ENCODE measurements at regions not wholly inside any gene's neighbourhood (a gene's known extent, or its start where the extent isn't known, plus 50 kb on each side); places are given as distances from the start of the nearest gene placed in this dataset.
"Not testable (repeated sequence)": the region's sequence is repeated elsewhere in the genome, so short reads cannot be mapped to it uniquely, and the experiment has no call there.

DNA sequence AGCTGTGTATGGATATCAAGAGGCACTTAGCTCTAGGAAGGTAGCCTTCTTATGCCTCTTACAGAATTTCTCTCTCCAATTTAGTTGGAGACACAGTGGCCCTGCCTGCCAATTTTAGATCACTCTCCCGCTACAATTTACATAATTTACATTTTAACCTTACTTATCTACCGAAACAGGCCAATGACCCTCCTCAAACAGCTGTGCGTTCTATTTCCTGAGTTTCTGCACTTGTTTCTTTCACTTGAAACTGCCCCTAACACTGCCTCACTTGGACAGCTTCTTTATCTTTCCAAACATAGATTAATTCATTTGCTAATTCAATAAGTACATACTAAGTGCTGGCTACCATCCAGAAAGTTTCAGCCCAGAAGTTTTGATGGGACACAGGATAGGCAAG lies 52.9 kb upstream of the HDDC2 start:
- DNase-seq (no peak), ATAC-seq (ENCODE audit: poor library complexity) (no peak)
- intact Hi-C loops (cut with DNase I) = no loop called here

DNA sequence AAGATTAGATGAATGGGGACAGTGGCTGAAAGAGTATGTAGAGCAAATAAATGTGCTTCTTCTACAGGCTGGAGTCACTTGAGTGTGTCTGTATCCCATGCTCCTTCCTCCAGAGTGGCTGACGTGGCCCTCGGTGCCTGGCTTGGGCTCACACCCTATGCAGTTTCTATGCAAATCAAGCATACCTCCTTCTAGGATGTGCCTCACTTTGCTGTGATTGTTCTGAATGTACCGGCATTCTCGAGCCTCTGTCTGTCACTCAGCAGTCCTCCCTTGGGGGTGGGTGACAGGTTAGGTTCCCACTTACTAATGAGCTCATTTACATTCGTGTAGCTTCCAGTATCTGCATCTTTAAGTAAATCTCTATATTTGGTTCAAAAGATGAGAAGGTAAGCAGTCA lies 55.1 kb upstream of the HDDC2 start:
- intact Hi-C loops (cut with DNase I) = no loop called here
- DNase-seq = no peak
- no peak for ATAC-seq (ENCODE audit: poor library complexity)

DNA sequence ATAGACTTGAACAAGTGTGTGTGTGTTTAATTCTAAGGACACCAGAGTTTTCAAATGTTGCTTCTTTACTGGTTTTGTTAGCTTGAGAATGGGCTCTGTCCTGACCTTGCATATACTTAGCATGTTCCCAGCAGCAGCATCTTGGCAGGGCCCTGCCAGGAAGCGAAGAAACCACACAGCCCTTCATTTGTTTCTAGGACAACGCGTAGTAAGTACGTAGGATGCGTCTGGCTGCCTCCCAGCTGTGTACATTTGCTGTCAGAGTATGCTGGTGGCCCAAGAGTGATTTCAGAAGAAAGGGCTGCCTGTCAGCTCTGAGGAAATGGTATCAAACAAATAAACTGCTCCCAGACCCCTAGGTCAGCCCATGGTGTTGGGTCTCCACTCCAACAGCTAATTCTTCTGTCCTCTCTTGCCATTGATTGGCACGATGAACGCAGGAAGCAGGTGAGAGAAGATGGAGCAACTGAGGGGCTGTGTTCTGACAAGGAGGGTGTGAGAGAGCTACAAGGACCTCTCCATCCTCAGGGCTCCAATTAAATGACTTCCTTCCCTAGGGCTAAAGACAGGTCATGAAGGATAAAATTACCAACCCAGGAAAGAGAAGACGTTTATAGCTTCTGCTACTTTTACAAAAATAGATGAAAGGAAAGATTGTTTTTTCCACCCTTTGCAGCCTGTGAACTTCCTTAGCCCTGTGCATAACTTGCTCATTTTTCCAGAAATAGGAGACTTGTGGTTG lies 55.9 kb upstream of the HDDC2 start:
- ATAC-seq (ENCODE audit: poor library complexity) = no peak
- DNase-seq = no peak
- intact Hi-C loops (cut with DNase I) = no loop called here

DNA sequence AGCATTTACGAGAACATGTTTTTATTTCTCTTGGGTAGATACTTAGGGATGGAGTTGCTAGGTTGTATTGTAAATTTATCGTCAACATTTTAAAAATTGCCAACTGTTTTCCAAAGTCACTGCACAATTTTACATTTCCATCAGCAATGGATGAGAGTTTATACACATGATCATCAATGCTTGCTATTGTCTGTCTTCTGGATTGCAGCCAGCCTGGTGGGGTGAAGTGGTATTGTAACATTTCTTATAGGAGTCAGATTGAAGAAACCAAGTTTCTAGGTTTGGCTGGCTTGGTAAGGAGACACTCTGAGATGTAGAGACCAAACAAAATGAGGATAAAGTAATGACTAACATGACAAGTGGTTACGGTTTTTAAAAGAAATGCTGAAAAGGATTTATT lies 57.1 kb upstream of the HDDC2 start:
- no peak for ATAC-seq (ENCODE audit: poor library complexity)
- intact Hi-C loops (cut with DNase I) = no loop called here
- no peak for DNase-seq

DNA sequence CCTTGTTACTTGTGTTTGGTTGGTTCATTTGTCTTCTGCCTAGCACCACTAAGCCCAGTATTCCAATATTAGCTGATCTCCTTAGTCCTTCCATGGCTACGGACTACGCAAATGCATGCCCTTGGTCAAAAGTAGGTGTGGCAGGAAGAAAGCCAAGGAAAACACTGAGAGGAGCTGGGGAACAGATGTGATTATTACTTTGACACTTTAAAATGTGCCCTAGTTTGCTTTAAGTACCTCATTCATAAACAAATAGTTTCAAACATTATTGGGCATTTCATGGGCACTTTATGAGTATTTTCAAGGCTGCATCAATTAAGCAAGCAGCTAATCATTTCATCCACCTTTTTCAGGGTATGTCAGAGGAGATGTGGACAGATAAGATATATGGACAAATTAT lies 60.1 kb upstream of the HDDC2 start:
- intact Hi-C loops (cut with DNase I) = no loop called here
- no peak for ATAC-seq (ENCODE audit: poor library complexity)
- DNase-seq = no peak

DNA sequence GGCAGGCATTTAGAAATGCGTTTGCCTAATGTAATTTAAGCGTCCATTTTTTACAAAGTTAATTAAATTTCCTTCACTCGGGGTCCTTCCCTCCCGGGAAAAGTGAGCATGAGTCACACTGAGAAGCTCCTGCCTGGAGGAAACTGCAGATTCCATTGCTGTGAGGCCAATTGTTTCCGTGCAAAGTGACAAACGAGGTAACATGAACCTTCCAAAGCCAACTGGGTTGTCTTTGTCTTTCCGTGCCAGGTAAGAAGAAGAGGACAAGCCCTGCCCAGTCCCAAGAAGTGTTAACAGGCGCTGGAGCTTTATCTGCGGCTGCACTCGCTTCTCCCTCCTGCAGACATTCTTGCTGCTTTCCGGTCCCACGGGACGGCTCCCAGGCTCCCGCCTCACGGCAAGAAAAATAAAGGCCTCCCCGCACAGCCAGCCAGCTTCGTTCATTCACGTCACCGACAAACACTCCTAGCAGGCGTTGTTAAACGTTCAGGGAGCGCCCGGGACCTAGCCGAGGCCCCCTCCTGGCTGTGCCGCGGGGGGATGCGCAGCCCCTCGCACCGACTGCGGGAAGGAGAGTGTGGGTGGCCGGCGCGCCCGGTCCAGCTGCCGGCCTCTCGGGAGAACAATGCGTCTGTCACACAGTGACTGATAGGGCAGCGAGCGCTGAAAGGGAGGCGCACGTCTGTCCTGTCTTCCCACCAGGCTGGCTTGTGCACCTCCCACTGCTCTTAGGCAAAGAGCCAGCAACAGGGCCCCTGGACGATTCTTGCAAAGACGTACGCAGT lies 61.5 kb upstream of the HDDC2 start:
- peak; percentile 83 for ATAC-seq (ENCODE audit: poor library complexity)
- DNase-seq = peak; percentile 82
- intact Hi-C loops (cut with DNase I) = no loop called here

DNA sequence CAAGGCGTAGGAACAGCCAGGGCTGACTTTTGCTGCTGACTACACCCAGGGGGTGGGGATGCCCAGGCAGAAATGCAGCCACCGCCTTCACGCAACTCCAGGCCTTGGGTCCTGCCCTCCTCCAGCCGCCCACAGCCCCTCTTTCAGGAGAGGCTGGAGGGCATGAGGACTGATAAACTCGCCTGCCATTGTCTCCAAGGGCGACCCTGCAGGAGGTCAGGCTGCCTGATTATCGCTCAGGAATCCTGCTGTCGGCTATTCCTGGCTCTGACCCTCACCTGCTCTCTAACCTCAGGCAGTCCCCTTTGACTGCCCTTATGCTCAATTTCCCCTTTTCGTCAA lies 62.0 kb upstream of the HDDC2 start:
- peak; percentile 50 for ATAC-seq (ENCODE audit: poor library complexity)
- no peak for DNase-seq
- intact Hi-C loops (cut with DNase I) = no loop called here

DNA sequence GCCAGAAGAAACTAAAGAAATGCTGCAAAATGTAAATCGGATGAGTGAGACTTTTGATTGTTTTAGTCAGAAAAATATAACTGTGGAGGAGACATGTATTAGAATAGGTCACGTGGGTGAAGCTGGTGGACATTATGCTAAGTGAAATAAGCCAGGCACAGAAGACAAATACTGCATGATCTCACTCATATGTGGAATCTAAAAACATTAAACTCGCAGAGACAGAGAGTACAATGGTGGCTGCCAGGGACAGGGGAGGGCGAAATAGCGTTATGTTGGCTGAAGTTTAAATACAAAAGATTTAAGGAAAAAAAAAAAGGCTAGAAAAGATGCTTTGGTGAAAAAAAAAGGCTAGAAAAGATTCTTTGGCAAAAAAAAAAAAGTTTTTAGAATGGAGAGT lies 63.5 kb upstream of the HDDC2 start:
- intact Hi-C loops (cut with DNase I) = no loop called here
- ATAC-seq (ENCODE audit: poor library complexity) = no peak

DNA sequence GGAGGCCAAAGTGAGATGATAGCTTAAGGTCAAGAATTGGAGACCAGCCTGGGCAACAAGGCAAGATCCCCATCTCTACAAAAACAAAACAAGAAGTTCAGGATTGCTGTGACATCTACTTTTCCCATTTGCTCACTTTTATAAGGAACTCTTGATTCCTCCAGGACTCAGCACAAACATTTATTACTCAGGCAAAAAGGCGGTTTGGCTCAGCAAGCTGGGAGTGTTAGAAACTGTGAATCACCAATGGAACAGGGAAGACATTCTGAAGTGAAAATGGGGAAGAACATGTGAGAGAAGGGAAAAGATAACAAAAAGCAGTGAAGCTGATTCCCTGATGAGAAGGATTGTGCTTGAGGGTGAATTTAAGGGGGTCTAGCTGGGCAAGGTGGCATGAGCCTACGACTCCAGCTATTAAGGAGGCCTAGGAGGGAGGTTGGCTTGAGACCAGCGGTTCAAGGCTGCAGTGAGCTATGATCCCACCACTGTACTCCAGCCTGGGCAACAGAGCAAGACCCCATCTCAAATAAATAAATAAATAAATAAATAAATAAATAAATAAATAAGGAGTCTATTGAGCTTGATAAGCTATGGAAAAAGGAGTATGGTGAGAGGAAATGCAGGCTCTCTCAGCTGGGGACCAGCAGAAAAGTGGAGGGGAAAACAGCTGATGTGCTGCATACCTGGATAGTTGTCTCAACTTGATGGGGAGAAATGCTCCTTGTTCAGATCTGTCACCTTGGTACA lies 65.4 kb upstream of the HDDC2 start:
- intact Hi-C loops (cut with DNase I) = no loop called here
- DNase-seq = no peak
- no peak for ATAC-seq (ENCODE audit: poor library complexity)

More for the DNA sequence above, 63.5 kb upstream of the HDDC2 start:
- DNase-seq = no peak

DNA sequence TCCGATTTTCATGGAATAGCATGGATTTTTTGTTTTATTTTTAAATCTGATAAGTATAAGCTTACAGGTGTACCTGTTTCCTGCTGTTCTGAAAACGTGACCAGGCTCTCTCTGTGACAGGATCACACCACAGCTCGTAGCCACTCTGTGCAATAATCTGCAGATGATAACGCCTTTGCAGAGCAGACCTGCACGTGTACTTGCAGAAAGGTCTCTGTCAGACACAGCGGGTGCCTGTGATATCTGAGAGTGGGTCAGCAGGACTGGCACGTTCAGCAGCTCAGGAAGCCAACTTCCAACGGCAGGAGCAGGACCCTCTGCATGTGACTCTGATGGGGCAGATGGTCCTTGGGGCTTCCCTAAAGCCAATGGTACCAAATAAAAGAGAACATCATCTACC lies 68.6 kb upstream of the HDDC2 start:
- DNase-seq = peak; percentile 52
- ATAC-seq (ENCODE audit: poor library complexity) = peak; percentile 96

DNA sequence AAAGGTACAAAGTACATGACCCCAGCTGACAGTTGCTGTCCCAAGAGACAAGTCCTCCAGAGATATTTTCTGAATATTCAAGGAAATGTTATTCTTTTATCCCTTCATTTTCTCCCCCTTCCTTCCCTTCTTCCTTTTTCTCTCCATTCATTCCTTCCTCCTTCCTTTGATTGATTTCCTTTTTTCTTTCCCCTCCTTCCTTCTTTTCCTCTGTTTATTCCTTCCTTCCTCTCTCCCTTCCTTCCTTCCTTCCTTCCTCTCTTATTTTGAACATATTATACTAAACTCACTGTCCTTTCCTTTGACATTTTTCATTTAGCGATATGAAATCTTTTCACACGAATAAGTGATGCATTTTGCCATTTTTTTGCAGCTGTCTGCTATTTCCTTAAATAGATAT lies 73.2 kb upstream of the HDDC2 start:
- intact Hi-C loops (cut with DNase I) = no loop called here
- ATAC-seq (ENCODE audit: poor library complexity) (no peak), DNase-seq (no peak)

More for the DNA sequence above, 68.6 kb upstream of the HDDC2 start:
- intact Hi-C loops (cut with DNase I) = no loop called here

DNA sequence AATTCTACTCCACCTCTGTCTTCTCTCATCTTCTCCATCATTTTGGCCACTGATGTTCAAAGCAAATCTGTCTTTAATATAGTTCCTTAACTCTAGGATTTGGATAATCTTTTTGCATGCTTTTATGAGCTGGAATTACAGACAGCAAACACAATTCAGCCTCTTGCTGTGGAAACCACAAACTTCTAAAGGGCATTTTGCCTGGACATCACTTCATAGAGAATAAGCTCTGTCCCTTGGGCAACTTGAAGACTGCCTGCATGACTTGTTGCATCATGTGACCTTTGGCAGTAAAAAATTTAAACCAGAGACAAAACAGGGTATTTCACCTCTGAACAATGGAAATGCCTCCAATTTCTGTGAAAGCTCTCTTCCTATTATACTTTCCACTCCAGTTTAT lies 74.1 kb upstream of the HDDC2 start:
- no peak for ATAC-seq (ENCODE audit: poor library complexity)
- intact Hi-C loops (cut with DNase I) = no loop called here

DNA sequence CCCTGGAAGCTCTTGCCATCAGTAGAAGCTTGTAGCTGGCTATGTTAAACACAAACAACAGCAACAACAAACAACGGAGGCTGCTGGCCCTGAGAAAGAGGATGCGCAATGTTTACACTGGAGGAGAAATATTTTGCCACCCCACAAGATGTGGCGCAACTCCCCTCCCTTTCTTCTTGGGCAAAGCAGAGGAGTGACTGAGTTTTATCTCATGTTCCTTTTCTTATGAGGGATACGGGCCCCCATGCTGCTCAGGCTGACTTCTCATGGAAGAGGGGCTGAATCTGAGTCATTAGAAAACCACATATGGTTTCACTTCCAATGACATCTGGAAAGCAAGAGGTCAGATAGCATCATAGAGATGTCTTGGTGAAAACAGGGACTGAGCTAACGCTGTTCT lies 75.9 kb upstream of the HDDC2 start:
- DNase-seq (no peak), ATAC-seq (ENCODE audit: poor library complexity) (no peak)
- intact Hi-C loops (cut with DNase I) = no loop called here

More for the DNA sequence above, 74.1 kb upstream of the HDDC2 start:
- DNase-seq = no peak

DNA sequence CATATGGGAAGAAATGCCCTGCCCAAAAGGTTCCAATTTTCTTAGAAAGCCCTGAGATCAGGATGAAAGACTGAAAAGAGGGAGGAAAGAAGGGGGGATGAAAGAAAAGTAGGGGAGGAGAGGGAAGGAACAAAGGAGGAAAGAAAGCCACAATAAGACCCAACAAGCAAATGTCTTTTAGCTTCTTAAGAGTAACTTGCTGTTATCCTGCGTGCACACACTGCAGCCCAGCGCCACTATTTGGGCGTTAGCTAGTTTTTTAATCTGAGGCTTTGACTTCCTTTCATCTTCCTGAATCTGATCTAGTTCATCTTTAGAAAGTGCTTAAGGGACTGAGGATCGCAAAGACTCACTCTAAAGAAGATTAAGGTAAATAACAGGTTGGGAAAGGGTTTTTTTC lies 77.4 kb upstream of the HDDC2 start:
- ATAC-seq (ENCODE audit: poor library complexity) = no peak
- intact Hi-C loops (cut with DNase I) = no loop called here
- no peak for DNase-seq

DNA sequence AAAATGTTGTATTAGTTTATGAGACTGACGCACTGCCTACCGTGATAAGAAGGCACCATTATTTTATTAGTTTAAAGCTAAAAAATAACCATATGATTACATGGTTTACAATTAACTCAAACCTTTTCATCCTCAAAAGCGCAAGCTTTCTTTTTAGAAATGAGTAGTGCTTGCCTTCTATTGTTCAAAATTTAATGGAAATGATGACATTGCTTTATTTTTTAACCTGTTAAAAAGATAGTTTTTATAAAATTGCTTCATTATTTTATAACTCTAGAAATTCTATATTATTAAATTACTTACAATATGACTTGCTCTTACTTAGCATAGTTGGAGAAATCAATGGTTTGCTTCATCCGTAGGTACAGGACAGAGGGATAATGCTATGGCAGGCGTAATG lies 78.7 kb upstream of the HDDC2 start:
- intact Hi-C loops (cut with DNase I) = no loop called here
- no peak for ATAC-seq (ENCODE audit: poor library complexity)
- no peak for DNase-seq

DNA sequence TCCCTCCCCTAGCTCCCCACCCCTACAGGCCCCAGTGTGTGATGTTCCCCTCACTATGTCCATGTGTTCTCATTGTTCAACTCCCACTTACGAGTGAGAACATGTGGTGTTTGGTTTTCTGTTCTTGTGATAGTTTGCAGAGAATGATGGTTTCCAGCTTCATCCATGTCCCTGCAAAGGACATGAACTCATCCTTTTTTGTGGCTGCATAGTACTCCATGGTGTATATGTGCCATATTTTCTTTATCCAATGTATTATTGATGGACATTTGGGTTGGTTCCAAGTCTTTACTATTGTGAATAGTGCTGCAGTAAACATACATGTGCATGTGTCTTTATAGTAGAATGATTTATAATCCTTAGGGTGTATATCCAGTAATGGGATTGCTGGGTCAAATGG lies 84.6 kb upstream of the HDDC2 start:
- intact Hi-C loops (cut with DNase I); ATAC-seq (ENCODE audit: poor library complexity): not testable (repeated sequence)

DNA sequence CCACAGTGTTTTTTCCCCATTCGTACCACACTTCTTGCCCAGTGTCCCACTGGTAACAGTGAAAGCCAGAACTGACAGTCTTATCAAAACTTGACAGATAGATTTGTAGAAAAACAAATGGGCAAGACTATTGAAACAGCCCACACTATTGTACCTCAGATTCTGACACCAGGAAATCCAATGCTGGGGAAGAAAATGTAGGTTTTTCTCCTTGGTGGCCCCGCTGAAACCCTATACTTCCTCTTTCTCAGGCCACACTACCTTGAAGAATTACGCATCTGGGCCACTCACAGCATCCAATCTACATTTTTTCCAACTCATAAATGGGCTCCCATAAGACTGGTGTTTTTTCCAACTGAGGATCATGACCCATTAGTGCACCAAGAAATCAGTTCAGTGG lies 90.9 kb upstream of the HDDC2 start:
- ATAC-seq (ENCODE audit: poor library complexity) (no peak), DNase-seq (no peak)
- intact Hi-C loops (cut with DNase I) = no loop called here

More for the DNA sequence above, 84.6 kb upstream of the HDDC2 start:
- not testable (repeated sequence) for DNase-seq

DNA sequence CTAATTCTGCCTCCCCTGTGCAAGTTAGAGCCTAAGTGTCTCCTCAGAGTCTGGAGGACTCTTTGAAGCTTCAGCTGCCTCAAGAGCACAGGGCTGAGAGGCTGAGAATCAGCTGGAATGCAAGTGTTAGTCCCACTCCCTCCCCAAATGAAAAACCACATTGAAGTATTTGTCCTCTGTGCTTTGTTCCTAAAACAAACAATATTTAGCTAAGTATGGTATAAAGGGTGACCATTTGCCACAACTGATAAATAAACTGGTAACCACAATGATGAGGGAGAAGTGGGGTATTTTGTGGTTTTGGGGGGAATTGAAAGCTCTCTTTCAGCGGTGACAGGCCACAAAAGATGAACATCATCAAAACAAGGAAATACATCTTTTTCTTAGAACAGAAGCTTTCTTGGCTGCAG lies 91.7 kb upstream of the HDDC2 start:
- ATAC-seq (ENCODE audit: poor library complexity) (no peak), DNase-seq (no peak)
- intact Hi-C loops (cut with DNase I) = no loop called here

DNA sequence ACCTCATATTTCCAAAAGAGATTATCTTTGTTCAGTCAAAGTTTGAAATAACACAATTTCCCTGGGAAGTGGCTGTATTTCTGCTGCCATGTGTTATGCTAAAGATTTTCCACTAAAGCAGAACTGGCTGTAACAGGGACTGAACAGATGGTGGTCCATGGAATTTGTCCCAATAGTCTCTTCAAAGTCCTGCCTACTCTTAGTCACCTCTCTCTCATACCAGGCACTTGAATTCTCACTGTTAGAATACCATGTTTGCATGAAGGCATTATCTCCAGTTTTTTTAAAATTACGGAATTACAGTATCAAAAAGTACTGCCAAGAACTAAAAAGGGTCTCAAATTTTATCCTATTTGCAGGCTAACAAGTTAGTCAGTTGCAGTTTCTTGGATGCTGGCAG lies 105.0 kb upstream of the HDDC2 start:
- ATAC-seq (ENCODE audit: poor library complexity) (no peak), DNase-seq (no peak)
- intact Hi-C loops (cut with DNase I) = no loop called here

DNA sequence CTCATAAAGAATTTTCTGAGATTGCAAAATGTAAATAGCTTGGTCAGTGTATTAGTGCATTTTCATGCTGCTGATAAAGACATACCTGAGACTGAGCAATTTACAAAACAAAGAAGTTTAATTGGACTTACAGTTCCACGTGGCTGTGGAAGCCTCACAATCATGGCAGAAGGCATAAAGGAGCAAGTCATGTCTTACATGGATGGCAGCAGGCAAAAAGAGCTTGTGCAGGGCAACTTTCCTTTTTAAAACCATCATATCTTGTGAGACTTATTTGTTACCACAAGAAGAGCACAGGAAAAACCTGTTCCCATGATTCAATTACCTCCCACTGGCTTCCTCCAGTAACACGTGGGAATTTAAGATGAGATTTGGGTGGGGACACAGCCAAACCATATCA lies 112.7 kb upstream of the HDDC2 start:
- DNase-seq (no peak), ATAC-seq (ENCODE audit: poor library complexity) (no peak)
- intact Hi-C loops (cut with DNase I) = no loop called here

Measured in Right ventricle myocardium superior (tissue), 1 donor.